Stimulated activated CD4-positive, alpha-beta T cell treated with anti-CD3 and anti-CD28 coated beads, Interleukin-15, amount 100 ng/mL, for 24 hours (primary cell): ENCODE measurements at regions not wholly inside any gene's neighbourhood (a gene's known extent, or its start where the extent isn't known, plus 50 kb on each side); places are given as distances from the start of the nearest gene placed in this dataset.

Source experiments
- DNase-seq: peaks from one replicate; pipeline ENCODE4 v3.0.0-alpha.2; 2020

DNA sequence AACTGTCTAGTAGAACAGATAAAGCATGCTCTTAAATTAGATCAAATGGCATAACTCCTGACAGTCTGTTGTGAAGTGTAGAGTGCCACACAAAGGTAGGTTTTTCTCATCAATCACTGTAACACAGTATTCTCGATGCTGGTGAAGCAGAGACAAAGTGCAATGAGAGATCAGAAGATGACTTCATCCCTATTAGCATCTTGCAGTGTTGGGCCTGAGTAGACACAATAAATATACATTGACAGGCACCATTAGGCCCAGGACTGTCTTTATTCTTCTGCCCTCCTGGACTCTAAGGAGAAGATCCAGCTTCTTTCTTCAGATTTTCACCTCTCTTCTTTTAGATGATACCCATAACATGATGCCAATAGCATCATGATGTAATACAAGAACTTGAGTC lies 478.0 kb upstream of the TENM4 start:
- no peak for DNase-seq

DNA sequence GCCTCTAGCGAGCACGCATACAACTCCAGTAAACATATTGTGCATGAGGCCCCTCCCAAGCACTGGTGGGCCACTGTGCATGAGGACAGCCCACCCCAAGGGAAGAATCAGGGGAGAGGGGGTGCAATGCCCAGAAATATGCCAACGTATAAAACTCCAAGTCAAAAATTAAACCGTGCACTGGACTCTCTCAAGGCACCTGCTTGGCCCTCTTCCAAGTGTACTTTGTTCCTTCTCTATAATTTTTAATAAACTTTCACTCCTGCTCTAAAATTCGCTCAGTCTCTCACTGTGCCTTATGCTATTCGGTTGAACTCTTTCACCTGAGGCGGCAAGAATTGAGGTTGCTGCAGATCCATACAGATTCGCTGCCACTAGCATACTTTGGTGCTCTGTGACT lies 465.3 kb upstream of the TENM4 start:
- no peak for DNase-seq

DNA sequence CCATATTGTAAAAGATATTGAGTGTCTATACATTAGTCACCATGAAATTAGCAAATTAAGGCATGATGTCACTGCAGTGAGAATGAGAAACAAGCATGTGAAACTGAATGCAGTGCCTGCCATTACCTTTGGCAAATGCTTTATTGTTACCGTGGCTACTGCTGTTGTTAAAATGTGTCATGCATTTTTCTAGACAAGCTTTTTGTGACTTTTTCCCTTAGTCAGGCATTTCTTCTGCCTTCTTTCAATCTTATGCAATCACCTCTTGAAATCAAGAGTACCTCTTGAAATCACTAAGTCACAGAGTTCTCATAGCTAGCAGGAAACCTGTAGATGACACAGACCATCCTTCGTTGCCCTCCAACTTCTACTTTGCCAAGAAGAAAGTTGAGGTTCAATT lies 461.7 kb upstream of the TENM4 start:
- no peak for DNase-seq

DNA sequence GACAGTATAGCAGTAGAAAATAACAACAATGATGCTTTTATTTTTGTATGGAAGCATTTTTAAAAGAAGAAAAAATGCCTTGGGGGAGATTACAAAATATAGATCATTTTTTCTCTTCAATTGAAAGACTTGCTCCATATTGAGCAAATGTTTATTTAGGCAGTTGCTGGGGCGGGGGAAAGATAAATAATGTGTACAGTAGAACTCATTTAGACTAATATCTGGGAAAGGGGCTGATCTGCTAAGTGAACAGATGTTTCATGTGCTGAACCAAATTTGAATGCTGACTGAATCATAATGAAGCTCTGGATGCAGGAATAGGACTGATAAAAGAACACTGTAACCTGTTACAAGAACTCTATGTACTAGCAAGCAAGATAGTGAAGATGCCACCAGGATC lies 457.1 kb upstream of the TENM4 start:
- DNase-seq = no peak

DNA sequence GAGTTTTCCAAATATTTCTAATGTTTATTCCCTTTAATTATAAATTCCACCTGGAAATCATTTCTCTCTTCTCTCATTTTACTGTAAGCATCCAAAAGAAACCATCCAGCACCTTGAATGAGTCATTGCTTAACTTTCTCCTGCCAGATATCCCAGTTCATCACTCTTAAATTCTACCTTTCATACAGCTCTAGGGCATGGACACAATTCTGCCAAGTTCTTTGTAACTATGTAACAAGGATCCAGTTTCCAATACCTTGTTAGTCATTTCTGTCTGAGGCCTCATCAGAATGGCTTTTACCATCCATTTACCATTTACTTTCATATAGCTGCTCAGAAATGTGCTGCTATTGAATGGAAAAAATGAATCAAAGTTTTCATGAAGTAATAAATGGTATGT lies 455.4 kb upstream of the TENM4 start:
- DNase-seq = no peak

DNA sequence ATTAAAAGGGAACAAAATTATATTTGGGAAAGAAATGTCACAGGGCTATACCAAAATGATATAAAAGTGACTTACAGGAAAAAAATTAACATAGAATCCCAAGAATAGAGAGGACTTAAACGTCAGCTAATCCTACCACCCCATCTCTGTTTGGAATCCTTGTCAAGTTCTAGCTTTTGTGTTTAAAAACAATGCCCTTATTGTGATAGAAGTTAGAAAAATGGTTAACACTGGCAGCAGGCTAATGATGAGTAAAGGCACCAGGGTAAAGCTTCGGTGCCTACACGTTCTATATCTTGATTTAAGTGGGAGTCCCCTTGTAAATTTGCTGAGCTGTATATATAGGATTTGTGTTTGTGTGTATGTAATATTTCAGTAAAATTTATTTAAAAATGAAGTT lies 453.3 kb upstream of the TENM4 start:
- no peak for DNase-seq

DNA sequence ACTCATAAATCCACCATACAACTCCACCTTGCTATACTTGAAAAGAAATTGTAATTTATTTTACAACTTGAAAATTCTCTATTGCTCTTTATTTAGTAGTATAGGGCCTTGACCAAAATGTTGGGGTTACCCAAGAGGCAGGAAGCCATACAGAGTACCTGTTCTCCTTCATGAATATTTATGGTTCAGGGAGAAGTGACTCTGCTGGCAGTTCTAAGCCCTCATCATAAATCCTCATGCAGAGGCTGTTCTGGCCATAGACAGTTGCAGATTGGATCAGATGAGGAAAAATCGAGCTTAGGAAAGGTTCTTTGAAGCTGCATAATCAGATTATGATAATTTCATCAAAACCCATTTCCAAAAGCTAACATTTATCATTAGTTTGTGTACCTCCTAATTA lies 449.4 kb upstream of the TENM4 start:
- no peak for DNase-seq

DNA sequence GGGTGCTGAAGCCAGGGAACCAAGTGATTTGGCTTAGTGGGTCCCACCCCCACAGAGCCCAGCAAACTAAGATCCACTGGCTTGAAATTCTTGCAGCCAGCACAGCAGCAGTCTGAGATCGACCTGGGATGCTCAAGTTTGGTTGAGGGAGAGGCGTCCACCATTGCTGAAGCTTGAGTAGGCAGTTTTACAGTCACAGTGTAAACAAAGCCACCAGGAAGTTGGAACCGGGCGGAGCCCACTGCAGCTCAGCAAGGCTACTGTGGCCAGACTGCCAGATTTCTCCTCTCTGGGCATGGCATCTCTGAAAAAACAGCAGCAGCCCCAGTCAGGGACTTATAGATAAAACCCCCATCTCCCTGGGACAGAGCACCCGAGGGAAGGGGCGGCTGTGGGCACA lies 424.1 kb upstream of the TENM4 start:
- DNase-seq = no peak

DNA sequence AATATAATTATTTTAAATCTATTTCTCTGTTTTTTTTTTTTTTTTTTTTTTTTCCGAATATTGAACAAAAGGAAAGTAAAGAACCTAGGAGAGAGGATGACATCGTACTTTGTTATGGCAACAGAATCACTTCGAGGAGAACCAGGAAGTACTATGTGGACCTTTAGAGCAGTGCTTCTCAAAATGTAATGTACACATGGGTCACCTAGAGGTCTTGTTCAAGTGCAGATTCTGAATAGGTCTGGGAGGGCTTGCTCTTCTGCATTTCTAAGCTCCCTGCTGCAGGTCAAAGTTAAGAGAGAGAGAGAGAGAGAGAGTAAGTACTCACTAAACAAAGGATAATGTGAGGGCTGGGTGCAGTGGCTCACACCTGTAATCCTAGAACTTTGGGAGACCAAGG lies 419.5 kb upstream of the TENM4 start:
- no peak for DNase-seq

DNA sequence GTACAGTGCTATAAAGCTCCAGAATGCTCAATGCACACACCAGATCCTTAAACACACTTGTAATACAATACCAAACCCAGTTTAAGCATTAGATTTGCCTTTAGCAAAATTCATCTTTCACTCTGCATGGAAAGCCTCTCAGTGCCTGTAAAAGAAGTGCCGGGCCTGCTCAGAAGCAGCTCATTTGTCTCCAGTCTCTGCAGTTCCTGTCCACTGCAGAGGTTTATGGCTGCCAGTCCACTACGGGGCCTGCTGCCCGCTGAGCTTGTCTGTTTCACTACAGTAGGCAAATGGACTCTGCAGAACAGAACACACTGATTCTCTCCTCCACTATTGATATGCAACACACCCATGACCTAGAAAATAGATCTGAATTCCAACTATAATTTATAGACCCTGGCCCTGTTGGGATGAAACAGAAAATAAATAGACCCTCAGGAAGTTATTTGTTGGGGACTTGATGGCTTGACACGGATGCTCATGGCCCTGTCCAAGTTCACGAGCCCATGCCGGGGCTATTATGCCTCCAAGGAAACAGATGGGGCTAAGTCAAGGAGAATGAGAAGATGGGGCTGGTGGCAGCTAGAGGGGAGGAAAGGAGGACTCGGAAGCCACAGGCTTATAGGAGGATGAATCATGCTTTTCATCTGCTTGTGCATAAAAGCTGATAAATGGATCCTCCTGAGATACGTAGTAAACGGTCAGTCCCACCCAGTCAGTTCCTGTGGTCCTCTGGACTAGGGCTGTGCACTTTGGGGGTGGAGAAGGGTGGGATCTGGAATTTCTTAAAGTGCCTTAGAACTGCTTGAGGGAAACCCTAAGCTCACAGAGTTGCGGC lies 416.8 kb upstream of the TENM4 start:
- DNase-seq = no peak

DNA sequence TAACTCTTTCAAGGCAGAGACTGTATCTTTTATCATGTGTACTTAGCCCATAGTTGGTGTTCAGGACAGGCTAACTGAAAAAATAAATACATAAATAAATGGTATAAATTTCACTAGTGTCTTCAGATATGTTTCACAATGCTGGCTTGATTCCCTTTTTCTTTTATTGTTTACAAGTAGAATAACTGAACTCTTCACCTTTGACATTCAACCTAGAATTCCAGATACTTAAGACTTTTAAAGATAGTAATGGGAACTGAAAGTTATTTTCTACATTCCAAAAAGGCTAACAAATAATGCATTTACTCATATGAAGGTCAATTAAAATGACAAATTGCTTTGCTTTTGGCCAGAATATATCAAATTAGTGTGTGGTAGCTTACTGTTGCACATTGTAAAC lies 411.3 kb upstream of the TENM4 start:
- DNase-seq = no peak

DNA sequence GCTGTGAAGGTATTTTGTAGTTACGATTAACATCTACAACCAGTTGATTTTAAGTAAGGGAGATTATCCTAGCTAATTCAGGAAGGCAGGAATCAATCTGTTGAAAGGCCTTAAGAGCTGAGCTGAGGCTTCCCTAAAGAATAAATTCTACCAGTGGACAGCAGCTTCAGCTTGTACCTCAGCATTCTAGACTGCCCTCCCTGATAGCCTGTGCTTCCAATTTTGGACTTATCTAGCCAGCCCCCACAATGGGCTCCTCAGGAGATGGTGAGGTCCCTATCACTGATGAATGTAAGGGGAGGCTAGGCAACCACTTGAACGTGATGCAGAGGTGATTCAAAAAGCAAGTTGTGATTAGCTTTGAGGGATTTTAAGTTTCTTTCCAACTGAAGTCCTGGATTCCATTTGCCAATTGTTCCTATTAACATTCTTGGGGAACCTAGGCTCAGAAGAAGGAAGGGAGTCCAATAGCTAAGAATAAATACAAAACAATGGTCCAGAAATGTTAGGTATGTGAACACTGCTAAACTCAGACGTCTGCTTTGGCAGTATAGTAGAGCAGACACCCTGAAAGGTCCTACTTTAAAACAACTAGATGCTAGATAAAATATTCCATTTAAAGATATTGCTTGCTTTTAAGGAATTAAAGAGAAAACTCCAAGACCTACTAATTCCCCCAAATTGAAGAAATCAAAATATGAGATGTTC lies 404.3 kb upstream of the TENM4 start:
- no peak for DNase-seq

DNA sequence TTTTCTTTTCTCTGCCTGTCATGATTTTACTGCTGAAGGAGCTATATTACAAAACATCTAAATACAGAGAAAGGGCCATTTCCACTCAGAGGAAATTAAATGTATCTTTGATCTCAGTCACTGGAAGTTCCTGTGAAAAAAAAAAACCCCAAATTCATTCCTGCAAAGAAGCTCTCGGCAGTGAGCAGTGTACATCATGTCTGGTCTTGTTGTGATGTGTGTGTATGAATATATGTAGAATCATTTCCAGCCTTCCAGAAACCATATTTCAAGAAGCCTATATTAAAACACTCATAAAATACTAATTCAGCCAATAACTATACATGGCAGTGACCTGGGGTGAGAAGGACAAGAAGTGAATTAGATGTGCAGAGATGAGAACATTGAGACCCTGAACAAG lies 393.2 kb upstream of the TENM4 start:
- DNase-seq = no peak

DNA sequence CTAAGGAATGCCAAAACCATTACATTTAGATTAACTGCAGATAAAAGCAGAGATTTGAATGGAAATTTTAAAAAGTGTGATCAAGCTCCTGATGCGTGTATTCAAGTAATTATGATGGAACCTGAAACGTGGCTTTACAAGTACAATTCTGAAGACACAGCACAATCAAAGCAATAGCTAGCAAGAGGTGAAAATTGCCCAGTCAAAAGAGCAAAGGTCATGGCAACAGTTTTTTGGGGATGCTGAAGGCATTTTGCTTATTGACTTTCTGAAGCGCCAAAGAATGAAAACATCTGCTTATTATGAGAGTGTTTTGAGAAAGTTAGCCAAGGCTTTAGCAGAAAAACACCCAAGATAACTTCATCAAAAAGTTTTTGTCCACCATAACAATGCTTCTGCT lies 389.6 kb upstream of the TENM4 start:
- DNase-seq = no peak

DNA sequence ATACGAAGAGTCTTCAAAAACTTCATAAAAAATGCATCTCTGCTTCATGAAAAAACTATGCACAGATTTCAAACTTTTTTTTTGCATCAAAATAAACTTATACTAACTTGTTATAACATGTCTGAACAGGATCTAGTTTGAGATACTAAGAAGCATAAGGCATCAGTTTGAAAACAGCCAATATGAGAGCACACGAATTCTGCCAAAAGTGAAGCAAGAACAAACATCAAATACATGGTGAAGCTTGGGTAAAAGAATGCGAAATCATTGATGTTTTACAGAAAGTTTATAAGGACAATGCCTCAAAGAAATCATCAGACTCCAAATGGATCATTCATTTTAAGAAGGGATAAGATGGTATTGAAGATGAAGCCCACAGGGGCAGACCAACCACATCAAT lies 389.1 kb upstream of the TENM4 start:
- no peak for DNase-seq

DNA sequence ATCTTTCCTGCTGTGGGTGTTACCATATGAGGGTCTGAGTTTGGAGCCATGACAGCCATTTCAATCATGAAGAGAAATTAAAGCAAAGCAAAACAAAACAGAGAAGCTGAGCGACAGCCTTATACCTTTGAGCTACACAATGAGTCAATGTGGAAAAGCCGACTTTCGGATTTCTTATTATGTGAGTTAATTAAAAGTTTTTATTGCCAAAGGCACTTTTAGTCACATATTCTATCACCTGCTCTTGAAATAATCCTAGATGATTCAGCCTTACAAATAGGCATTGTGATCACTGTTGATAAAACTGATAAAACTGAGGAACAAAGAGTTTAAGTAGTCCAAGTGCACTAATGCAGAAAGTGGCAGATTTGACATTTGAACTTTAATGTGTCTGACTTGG lies 381.9 kb upstream of the TENM4 start:
- DNase-seq = no peak

DNA sequence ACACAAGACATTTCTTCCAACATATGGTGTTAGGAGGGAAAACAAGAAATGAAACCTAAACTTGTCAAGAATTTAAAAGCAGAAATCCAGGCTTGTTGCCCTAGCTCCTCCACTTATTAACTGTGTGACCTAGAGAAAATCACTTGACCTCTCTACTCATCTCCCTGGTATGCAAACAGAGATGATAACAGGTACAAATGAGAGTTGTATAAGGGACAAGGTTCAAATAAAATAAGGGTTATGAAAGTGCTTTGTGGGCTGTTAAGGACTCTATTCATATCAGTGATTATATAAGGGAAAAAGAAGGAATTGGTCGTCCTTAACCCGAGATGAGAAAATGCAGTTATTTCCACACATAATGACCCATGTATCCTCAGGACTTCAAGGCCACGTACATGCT lies 372.7 kb upstream of the TENM4 start:
- DNase-seq = no peak

DNA sequence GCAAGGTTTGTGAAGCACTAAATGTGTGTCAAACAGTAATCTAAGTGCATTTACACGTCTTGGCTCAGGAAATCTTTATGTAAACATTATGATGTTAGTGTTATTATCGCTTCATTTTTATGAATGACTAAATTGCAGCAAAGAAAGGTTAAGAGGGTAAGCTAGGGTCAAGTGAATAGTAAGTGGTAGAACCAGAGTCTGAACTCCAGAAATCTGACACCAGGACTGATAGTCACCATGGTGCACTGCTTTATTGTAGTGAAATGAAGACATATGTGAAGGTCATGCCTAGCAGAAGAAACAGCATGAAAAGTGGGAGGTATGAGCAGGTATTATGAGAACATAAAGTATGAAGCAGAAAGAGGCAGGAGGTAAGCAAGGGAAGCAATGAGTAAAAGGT lies 368.7 kb upstream of the TENM4 start:
- DNase-seq = no peak

DNA sequence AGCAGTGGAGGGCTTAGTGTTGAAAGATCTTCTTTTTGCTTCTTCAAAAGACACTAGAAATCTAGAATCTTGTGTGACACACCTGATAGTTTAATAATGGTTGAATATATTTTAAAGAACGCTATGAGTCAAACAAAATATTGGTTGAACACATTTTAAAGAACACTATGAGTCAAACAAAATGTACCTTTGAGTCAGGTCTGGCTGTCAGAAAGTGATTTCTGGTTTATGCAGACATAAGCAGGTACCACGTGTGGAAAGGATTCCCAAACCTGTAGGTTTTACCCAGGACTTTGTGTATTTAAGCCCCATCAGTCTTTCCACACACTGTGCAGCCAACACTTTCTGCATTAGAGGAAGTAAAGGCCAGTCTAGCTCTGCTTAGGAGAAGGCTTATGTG lies 366.7 kb upstream of the TENM4 start:
- no peak for DNase-seq

DNA sequence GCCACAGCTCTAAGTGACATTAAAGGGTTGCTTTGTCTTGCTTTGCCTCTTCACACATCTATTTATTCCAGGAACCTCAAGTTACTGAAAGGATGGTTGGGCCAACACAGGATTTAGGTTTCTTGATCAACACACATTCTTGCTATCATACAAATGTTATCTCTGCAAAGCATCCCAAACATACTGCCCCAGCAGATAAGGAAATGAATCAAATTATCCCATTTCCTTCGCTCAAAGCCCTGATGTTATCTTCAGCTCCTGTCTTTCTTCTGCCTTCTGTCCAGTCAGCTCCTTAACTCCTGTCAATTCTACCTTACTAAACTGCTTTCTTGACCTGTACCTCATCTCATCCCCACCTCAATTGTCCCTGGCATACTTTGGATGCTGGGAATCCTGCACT lies 355.9 kb upstream of the TENM4 start:
- no peak for DNase-seq

DNA sequence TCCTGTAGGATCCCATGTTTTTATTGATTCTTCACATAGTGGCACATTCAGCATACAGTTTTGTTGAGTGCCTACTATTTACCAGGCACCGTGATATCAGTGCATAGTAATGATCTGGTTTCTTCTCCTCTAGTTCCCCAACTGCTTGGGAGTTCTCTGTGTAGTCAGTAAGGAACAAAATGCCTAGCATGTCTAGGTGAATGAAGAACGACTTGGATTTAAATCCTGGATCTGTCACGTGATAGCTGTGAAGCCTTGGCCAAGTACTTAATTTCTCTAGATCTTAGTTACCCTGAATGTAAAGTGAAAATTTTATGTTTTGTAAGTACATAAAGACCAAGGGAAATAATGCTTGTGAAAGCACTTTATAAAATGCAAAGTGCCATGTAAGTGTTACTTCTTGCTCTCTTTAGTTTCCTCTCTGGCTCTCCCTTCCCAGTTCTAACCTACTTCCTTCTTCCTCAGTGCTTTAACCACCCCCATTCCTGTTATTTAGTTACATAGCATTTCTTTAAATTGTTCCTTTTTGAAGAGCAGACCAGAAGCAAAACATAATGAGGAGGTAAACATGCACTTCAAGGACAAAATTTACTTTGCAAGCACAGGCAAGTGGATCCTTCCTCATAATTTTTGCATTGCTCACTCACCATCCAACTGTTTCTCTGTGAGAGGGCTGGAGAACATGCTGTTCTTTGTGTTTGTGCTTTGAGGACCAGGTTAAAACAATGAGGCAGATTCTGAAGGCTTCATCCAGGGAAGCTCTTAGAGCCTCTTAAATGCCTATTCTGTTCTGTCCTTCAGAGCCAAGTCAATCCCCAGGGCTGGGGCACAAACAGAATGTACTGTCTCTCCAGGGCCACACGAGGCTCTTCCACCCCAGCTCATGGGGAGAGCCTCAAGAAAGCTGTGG lies 353.9 kb upstream of the TENM4 start:
- DNase-seq = no peak

DNA sequence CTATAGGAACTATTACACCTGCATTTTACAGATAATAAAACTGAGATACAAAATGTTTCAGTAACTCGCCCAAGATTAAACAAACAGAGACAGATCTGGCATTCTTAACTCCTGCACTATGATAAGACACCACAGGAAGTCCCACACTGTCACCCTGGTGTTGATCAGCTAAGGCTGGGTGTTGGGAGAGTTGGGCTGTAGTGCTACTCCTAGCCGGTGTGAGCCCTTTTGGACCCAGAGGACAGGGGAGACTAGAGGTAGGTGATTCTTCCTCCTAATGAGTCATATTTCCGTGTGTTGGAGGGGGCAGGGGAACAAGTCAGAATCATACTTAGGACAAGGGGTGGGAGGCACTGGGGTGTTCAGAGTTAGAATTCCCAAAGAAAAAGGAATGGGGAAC lies 353.2 kb upstream of the TENM4 start:
- DNase-seq = no peak

DNA sequence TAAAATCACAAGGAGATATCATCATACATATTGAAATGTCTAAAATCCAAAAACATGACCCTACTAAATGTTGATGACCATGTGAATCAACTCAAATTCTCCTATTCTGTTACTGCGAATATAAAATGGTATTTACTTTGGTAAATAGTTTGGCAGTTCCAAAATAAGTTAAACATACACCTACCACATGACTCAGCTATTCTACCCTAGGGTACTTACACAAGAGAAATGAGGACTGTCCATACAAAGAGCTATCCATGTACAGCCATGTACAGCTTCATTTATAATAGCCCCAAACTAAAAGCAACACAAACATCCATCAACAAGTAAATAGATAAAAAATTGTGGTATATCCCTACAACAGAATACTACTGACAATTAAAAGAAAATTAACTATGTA lies 346.1 kb upstream of the TENM4 start:
- DNase-seq = no peak

DNA sequence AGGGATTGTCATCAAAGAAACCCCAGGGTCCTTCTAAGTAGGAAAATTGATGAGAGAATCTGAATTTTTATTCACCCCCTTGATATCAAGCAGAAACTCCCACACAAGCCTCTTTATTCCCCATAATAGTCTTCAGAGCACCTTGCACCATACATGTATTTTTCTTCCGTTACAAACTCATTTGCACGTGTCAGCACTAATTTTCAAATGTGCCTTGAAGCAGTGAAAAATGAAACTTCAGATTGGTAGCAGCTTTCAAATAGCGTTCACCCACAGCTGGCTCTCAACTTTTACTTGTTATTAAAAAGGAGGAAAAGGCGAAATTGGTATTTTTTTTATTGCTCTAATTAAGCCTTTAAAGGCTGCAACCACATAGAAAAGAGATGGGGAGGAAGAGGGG lies 343.0 kb upstream of the TENM4 start:
- DNase-seq = no peak
